CD4-positive, alpha-beta T cell (primary cell): ENCODE measurements at regions not wholly inside any gene's neighbourhood (a gene's known extent, or its start where the extent isn't known, plus 50 kb on each side); places are given as distances from the start of the nearest gene placed in this dataset.

Experiments
- ATAC-seq: fragments of 200-7000 bp; cut with Tn5 transposase; one replicate; pipeline ENCODE4 v1.10.0; 2022; ENCODE audit warnings: mild to moderate bottlenecking; ENCODE audit not compliant: poor library complexity
- CTCF ChIA-PET: fragments of 350-600 bp; sonication (Branson Sonifier 250); formaldehyde crosslinking; loops from one replicate; lab custom pipeline; 2021; ENCODE audit warnings: antibody characterized with exemption, inconsistent platforms; lab: Charles Lee
- POLR2A ChIA-PET: fragments of 350-600 bp; sonication (Branson Sonifier 250); formaldehyde crosslinking; loops from one replicate; lab custom pipeline; 2021; ENCODE audit warnings: antibody characterized with exemption, inconsistent platforms; lab: Charles Lee
- DNase-seq, 14 experiments: peaks; one replicate each; pipeline ENCODE4 v3.0.0-alpha.2; 2013 to 2020; ENCODE audit warnings: mixed read lengths in 2 of 14
- H3K27ac ChIP-seq, 2 donors: one replicate each; pipeline versions ENCODE4 v1.5.1 to v1.7.0; 2013; ENCODE audit warnings: low read length in 2 of 2, low read depth in 1 of 2, mild to moderate bottlenecking in 1 of 2
- H3K27me3 ChIP-seq, 2 experiments: 1 replicate in 1 of 2; 2 replicates in 1 of 2; pipeline versions ENCODE4 v1.6.1 to v1.7.0; 2013; ENCODE audit warnings: low read length in 2 of 2, control low read depth in 1 of 2, mild to moderate bottlenecking in 1 of 2, moderate library complexity in 1 of 2; ENCODE audit not compliant: insufficient read depth in 2 of 2, control insufficient read depth in 1 of 2
- H3K36me3 ChIP-seq: one replicate; pipeline ENCODE4 v1.6.1; 2013; ENCODE audit warnings: low read length, control low read depth; ENCODE audit not compliant: insufficient read depth
- H3K4me1 ChIP-seq: one replicate; pipeline ENCODE4 v1.6.1; 2013; ENCODE audit warnings: low read length, control low read depth; ENCODE audit not compliant: insufficient read depth
- H3K4me3 ChIP-seq: one replicate; pipeline ENCODE4 v1.5.1; 2013; ENCODE audit warnings: mild to moderate bottlenecking, low read length, moderate library complexity
- H3K9me3 ChIP-seq, 2 experiments: 1 replicate in 1 of 2; 2 replicates in 1 of 2; pipeline versions ENCODE4 v1.6.1 to v1.7.0; 2013; ENCODE audit warnings: low read length in 2 of 2, mild to moderate bottlenecking in 2 of 2, control low read depth in 1 of 2, moderate library complexity in 1 of 2; ENCODE audit not compliant: control insufficient read depth in 1 of 2, insufficient read depth in 1 of 2
- H3K27ac Mint-ChIP-seq: one replicate; pipeline ENCODE4 v1.8.0; 2020; ENCODE audit warnings: mixed read lengths
- H3K27me3 Mint-ChIP-seq: one replicate; pipeline ENCODE4 v1.8.0; 2021; ENCODE audit warnings: mixed read lengths
- H3K36me3 Mint-ChIP-seq: one replicate; pipeline ENCODE4 v1.8.0; 2021; ENCODE audit warnings: low read depth, mixed read lengths
- H3K4me1 Mint-ChIP-seq: one replicate; pipeline ENCODE4 v1.8.0; 2021; ENCODE audit warnings: low read depth, mixed read lengths
- H3K4me3 Mint-ChIP-seq: one replicate; pipeline ENCODE4 v1.8.0; 2020; ENCODE audit warnings: mild to moderate bottlenecking, mixed read lengths
- H3K9me3 Mint-ChIP-seq: one replicate; pipeline ENCODE4 v1.8.0; 2020; ENCODE audit warnings: mixed read lengths
- intact Hi-C, 2 experiments: fragments of 100-400 bp; cut with DNase I in 1 of 2; cut with micrococcal nuclease in 1 of 2; formaldehyde crosslinking; loops; one replicate each; pipeline versions ENCODE4 v1.15.1 to v1.9.0; 2023 to 2025; cut with DNase I, micrococcal nuclease
- TF ChIP-seq, protein P1 (sequence below): fragments of 200-600 bp; IDR thresholded peaks from one replicate; pipeline ENCODE4 v1.8.0; 2022; ENCODE audit warnings: antibody characterized with exemption, mild to moderate bottlenecking

DNA sequence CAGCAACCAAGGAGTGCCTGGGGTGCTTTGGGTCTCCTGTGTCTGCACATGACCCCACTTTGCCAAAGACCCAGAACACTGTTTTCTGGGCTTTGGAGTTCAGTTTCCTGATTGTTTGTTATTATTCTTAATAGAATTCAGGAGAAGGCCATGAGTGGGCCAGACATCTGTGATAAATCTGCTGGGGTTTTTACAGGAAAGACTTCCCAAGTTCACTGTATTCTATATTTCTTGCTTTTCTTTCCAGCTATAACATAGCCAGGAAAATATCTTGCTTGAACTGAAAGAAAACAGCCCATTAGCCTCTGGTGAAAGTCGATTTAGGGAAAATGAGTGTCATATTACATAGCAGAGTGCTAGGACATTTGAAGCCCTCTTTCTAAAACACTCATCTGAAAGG lies 345.1 kb upstream of the USP24 start:
- Mint-ChIP-seq H3K4me3 (no peak overlapping the region), H3K27me3 (no peaks in the 10 kb centered on the region), H3K4me1 (no peaks in the 10 kb centered on the region), H3K27ac (no peak overlapping the region), H3K9me3 (no peaks in the 10 kb centered on the region), H3K36me3 (no peaks in the 10 kb centered on the region)
- TF ChIP-seq, protein P1, sequence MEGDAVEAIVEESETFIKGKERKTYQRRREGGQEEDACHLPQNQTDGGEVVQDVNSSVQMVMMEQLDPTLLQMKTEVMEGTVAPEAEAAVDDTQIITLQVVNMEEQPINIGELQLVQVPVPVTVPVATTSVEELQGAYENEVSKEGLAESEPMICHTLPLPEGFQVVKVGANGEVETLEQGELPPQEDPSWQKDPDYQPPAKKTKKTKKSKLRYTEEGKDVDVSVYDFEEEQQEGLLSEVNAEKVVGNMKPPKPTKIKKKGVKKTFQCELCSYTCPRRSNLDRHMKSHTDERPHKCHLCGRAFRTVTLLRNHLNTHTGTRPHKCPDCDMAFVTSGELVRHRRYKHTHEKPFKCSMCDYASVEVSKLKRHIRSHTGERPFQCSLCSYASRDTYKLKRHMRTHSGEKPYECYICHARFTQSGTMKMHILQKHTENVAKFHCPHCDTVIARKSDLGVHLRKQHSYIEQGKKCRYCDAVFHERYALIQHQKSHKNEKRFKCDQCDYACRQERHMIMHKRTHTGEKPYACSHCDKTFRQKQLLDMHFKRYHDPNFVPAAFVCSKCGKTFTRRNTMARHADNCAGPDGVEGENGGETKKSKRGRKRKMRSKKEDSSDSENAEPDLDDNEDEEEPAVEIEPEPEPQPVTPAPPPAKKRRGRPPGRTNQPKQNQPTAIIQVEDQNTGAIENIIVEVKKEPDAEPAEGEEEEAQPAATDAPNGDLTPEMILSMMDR = no peak
- no peak for DNase-seq
- CTCF ChIA-PET = no interaction called here
- Histone ChIP-seq H3K9me3 (no peaks in the 10 kb centered on the region), H3K27ac (no peak overlapping the region), H3K4me3 (no peak overlapping the region), H3K27me3 (no peaks in the 10 kb centered on the region), H3K36me3 (no peaks in the 10 kb centered on the region), H3K4me1 (no peaks in the 10 kb centered on the region)
- no peak for ATAC-seq
- intact Hi-C loops = no loop called here
- POLR2A ChIA-PET = no interaction called here

DNA sequence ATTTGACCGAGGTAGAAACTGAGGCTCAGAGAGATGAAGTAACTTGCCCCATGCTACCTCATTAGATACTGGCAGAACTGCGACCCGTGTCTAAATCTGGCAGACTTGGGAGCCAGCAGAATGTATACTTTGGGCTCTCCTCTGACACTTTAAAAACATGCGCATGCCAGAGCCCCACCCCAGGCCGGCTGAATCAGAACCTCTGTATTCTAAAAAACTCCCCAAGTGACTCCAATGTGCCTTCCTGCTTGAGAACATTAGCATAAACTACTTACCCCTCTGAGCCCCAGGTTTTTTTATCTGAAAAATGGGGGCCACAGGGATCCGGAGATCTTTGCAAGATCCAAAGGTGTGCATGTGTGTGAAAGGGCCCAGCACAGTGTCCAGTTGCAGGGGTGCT lies 344.7 kb upstream of the USP24 start:
- TF ChIP-seq, protein P1 = no peak
- CTCF ChIA-PET = no interaction called here
- no peak for ATAC-seq
- no peak overlapping the region for H3K27ac ChIP-seq
- H3K36me3 ChIP-seq = no peaks in the 10 kb centered on the region
- Mint-ChIP-seq H3K4me1 (no peaks in the 10 kb centered on the region), H3K9me3 (no peaks in the 10 kb centered on the region), H3K36me3 (no peaks in the 10 kb centered on the region), H3K27me3 (no peaks in the 10 kb centered on the region), H3K4me3 (no peak overlapping the region), H3K27ac (no peak overlapping the region)
- intact Hi-C loops = no loop called here
- no peaks in the 10 kb centered on the region for H3K4me1 ChIP-seq
- no peaks in the 10 kb centered on the region for H3K27me3 ChIP-seq
- no peaks in the 10 kb centered on the region for H3K9me3 ChIP-seq
- H3K4me3 ChIP-seq = no peak overlapping the region
- POLR2A ChIA-PET = no interaction called here
- no peak for DNase-seq

DNA sequence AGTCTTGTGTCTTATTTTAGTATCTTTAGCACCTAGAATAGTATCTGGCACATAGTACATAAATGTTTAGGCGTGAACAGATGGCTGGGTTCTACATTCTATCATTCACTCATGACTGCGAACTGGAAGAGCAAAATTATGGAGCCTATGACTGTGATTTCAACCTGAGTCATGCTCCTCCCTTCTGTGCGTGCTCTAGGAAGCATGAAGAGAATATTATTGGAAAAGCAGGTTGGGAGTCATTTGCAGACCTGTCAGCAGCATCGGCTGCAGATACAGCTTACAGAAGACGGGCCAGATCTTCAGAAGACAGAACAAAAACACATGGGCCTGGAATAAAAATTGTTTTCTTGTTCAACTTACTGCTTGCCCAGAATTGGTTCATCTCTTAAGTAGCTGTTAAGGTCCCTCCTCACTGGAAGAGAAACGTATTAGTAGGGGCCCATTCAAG lies 344.0 kb upstream of the USP24 start:
- TF ChIP-seq, protein P1 = no peak
- no peak for ATAC-seq
- H3K27me3 ChIP-seq = no peaks in the 10 kb centered on the region
- H3K4me3 ChIP-seq = no peak overlapping the region
- H3K27ac ChIP-seq = no peak overlapping the region
- no peaks in the 10 kb centered on the region for H3K4me1 ChIP-seq
- Mint-ChIP-seq H3K9me3 (no peaks in the 10 kb centered on the region), H3K4me1 (no peaks in the 10 kb centered on the region), H3K4me3 (no peak overlapping the region), H3K27ac (no peak overlapping the region), H3K36me3 (no peaks in the 10 kb centered on the region), H3K27me3 (no peaks in the 10 kb centered on the region)
- CTCF ChIA-PET = no interaction called here
- H3K9me3 ChIP-seq = no peaks in the 10 kb centered on the region
- POLR2A ChIA-PET = no interaction called here
- DNase-seq = no peak
- no peaks in the 10 kb centered on the region for H3K36me3 ChIP-seq
- intact Hi-C loops = no loop called here
